Heart left ventricle (tissue), 13 donors: ENCODE measurements at regions not wholly inside any gene's neighbourhood (a gene's known extent, or its start where the extent isn't known, plus 50 kb on each side); places are given as distances from the start of the nearest gene placed in this dataset.

ENCODE experiments used
- CTCF ChIP-seq, 12 donors: fragments of 200-600 bp; sonication (generic) in 4 of 12; IDR thresholded peaks; one replicate each; pipeline versions ENCODE4 v1.5.0 to v1.8.0; 2018 to 2022; ENCODE audit warnings: antibody characterized with exemption in 12 of 12, mild to moderate bottlenecking in 5 of 12
- POLR2A ChIP-seq, 2 donors: fragments of 450-650 bp; IDR thresholded peaks; one replicate each; pipeline ENCODE4 v1.6.1; 2017; ENCODE audit warnings: antibody characterized with exemption in 2 of 2, mild to moderate bottlenecking in 2 of 2, moderate library complexity in 2 of 2
- donor health status: ischemic (EF 13 %, LVEDD 7.1; RV severe dilation, severe dysfunction).
- donor health status: DM: no; HTN: yes; CAD: no.
- donor health status: DM: no; HTN: no; CAD: no.
- donor health status: ischemic (EF 25% LVEDD 6.9; RV normal size, moderate dysfunction).
- donor health status: ischemic (EF 25% LVEDD 5.7; RV mildly dilated, moderate dysfunction).
- donor health status: ischemic (EF 35%, LVEDD 5.7; RV mildly dilated, moderate dysfunction).
- donor health status: nonischemic (EF 11% LVEDD 7.7; RV severe dilation, severe dysfunction).
- donor health status: DM: yes; HTN: yes; CAD: no.
- donor health status: PGD.
- donor health status: ischemic (EF 29% LVEDD 5.4; RV normal size, mild dysfunction).
- donor health status: nonischemic (EF 23%, LVEDD 6.1; RV moderate dilation, normal function).

GRCh38 chr2:139909136-139909535 is 1128.9 kb upstream of the NXPH2 start:
- TF ChIP-seq CTCF (IDR thresholded peaks at IDR 0.05): no peak
- no peak for TF ChIP-seq POLR2A (IDR thresholded peaks at IDR 0.05)
